Peyer's patch (tissue), 4 donors: ENCODE measurements at regions not wholly inside any gene's neighbourhood (a gene's known extent, or its start where the extent isn't known, plus 50 kb on each side); places are given as distances from the start of the nearest gene placed in this dataset.

Experiments
- DNase-seq, 3 donors: peaks; one replicate each; pipeline ENCODE4 v3.0.0-alpha.2; 2017 to 2019
- H3K27ac ChIP-seq, 4 donors: fragments of 200-600 bp; sonication (generic); one replicate each; pipeline ENCODE4 v1.5.1; 2016 to 2019
- H3K27me3 ChIP-seq, 2 donors: fragments of 200-600 bp; sonication (generic); one replicate each; pipeline ENCODE4 v1.5.1; 2019
- H3K36me3 ChIP-seq, 3 donors: fragments of 200-600 bp; sonication (generic); one replicate each; pipeline ENCODE4 v1.5.1; 2016 to 2019
- H3K4me1 ChIP-seq, 4 donors: fragments of 200-600 bp; sonication (generic); one replicate each; pipeline ENCODE4 v1.5.1; 2016 to 2019
- H3K4me3 ChIP-seq, 4 donors: fragments of 200-600 bp; sonication (generic); 1 replicate in 3 of 4; 2 replicates in 1 of 4; pipeline ENCODE4 v1.5.1; 2016 to 2019; ENCODE audit warnings: mild to moderate bottlenecking in 1 of 4
- H3K9me3 ChIP-seq, 4 donors: fragments of 200-600 bp; sonication (generic); one replicate each; pipeline ENCODE4 v1.5.1; 2016 to 2019; ENCODE audit warnings: mild to moderate bottlenecking in 1 of 4
- POLR2A ChIP-seq, 2 donors: fragments of 450-650 bp; IDR thresholded peaks; one replicate each; pipeline ENCODE4 v1.5.1; 2017; ENCODE audit warnings: antibody characterized with exemption in 2 of 2, mild to moderate bottlenecking in 2 of 2, moderate library complexity in 2 of 2
- TF ChIP-seq, protein P1 (sequence below), 6 experiments: fragments of 450-650 bp in 4 of 6; fragments of 200-600 bp in 2 of 6; sonication (generic) in 1 of 6; IDR thresholded peaks; one replicate each; pipeline ENCODE4 v1.5.1; 2017 to 2019; ENCODE audit warnings: antibody characterized with exemption in 6 of 6, mild to moderate bottlenecking in 3 of 6, moderate library complexity in 1 of 6

DNA sequence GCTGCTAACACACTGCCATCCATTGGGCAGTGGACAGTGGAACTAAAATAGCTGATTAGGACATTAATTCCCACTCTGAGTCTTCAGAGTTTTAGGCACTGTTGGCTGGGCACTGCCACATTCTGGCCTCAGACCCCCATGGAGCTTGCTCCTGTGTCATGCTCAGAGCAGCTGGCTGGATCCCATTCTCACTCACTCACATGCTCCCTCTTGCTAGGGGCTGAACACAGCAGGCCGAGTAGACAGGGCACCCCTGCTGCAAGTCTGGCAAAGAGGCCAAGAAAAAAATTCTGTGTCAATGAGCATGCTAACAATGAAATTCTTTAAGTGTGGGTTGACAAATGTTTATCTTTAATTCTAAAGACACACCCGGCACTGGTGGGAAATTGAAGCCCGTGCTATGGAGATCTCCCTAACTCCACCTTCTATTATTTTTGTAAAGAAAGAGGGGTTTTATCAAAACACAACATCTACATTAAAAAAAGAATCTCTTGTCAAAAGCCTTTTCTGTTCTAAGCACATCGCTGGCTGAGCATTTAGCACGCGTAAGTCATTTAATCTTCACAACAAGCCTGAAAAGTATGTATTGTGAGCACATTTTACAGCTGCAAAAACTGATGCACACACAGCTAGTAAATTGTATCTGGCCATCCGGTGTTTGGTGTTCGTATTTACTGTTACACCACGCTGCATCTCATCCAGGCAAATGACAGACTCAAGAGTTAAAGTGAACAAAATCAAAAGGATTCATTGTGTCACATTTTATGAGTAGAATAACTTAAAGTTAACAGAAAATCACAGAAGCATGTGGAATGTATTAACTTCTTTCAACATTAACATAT is 362.1 kb downstream of the PLOD2 start:
- Histone ChIP-seq H3K36me3 (no peaks in the 10 kb centered on the region), H3K4me3 (no peak overlapping the region), H3K4me1 (no peaks in the 10 kb centered on the region), H3K27ac (no peak overlapping the region), H3K27me3 (no peaks in the 10 kb centered on the region), H3K9me3 (no peaks in the 10 kb centered on the region)
- DNase-seq, result no peak
- TF ChIP-seq, protein P1, sequence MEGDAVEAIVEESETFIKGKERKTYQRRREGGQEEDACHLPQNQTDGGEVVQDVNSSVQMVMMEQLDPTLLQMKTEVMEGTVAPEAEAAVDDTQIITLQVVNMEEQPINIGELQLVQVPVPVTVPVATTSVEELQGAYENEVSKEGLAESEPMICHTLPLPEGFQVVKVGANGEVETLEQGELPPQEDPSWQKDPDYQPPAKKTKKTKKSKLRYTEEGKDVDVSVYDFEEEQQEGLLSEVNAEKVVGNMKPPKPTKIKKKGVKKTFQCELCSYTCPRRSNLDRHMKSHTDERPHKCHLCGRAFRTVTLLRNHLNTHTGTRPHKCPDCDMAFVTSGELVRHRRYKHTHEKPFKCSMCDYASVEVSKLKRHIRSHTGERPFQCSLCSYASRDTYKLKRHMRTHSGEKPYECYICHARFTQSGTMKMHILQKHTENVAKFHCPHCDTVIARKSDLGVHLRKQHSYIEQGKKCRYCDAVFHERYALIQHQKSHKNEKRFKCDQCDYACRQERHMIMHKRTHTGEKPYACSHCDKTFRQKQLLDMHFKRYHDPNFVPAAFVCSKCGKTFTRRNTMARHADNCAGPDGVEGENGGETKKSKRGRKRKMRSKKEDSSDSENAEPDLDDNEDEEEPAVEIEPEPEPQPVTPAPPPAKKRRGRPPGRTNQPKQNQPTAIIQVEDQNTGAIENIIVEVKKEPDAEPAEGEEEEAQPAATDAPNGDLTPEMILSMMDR (IDR thresholded peaks at IDR 0.05), result no peak
- no peak for TF ChIP-seq POLR2A (IDR thresholded peaks at IDR 0.05)

- Histone ChIP-seq H3K9me3 (no peaks in the 10 kb centered on the region), H3K36me3 (no peaks in the 10 kb centered on the region), H3K4me1 (no peaks in the 10 kb centered on the region), H3K4me3 (no peak overlapping the region), H3K27ac (no peak overlapping the region), H3K27me3 (no peaks in the 10 kb centered on the region)
- DNase-seq, result no peak
- TF ChIP-seq, protein P1 (IDR thresholded peaks at IDR 0.05), result no peak
- TF ChIP-seq POLR2A (IDR thresholded peaks at IDR 0.05), result no peak
Observed at GRCh38 chr3:145801696-145802095, 359.3 kb downstream of the PLOD2 start.

- H3K4me1 ChIP-seq, result no peaks in the 10 kb centered on the region
- no peak for DNase-seq
- H3K36me3 ChIP-seq, result no peaks in the 10 kb centered on the region
- TF ChIP-seq POLR2A (IDR thresholded peaks at IDR 0.05), result no peak
- TF ChIP-seq, protein P1 (IDR thresholded peaks at IDR 0.05), result no peak
- no peak overlapping the region for H3K4me3 ChIP-seq
- H3K27ac ChIP-seq, result no peak overlapping the region
- no peaks in the 10 kb centered on the region for H3K27me3 ChIP-seq
- no peaks in the 10 kb centered on the region for H3K9me3 ChIP-seq
Observed at GRCh38 chr3:145807990-145808389, 353.0 kb downstream of the PLOD2 start.

DNA sequence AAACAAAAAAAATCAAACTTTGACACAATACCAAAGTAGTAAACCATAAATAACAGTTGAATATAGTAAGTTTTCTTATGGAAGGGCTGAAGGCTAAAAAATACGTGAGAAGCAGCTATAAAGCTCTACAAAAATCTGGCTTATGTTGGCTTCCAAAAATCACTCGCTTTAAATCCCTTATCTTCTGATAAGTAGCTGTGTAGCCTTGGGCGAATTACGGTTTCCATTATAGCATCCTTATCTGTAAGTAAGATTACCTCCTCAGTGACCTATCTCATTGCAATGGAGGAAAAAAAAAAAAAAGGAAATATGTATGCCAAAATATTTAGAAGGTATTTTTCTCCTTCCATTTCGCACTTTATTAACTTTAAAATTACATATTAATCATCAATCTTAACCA is 348.6 kb downstream of the PLOD2 start:
- no peak for DNase-seq
- H3K4me1 ChIP-seq, result no peaks in the 10 kb centered on the region
- H3K36me3 ChIP-seq, result no peaks in the 10 kb centered on the region
- no peak for TF ChIP-seq POLR2A (IDR thresholded peaks at IDR 0.05)
- TF ChIP-seq, protein P1 (IDR thresholded peaks at IDR 0.05), result no peak
- H3K9me3 ChIP-seq, result no peaks in the 10 kb centered on the region
- no peaks in the 10 kb centered on the region for H3K27me3 ChIP-seq
- H3K4me3 ChIP-seq, result no peak overlapping the region
- no peak overlapping the region for H3K27ac ChIP-seq

- no peaks in the 10 kb centered on the region for H3K27me3 ChIP-seq
- no peaks in the 10 kb centered on the region for H3K4me1 ChIP-seq
- no peaks in the 10 kb centered on the region for H3K36me3 ChIP-seq
- no peak for DNase-seq
- H3K9me3 ChIP-seq, result no peaks in the 10 kb centered on the region
- no peak overlapping the region for H3K4me3 ChIP-seq
- TF ChIP-seq POLR2A (IDR thresholded peaks at IDR 0.05), result no peak
- TF ChIP-seq, protein P1 (IDR thresholded peaks at IDR 0.05), result no peak
- H3K27ac ChIP-seq, result no peak overlapping the region
Observed at GRCh38 chr3:145815707-145816413, 345.1 kb downstream of the PLOD2 start.
